ENCODE measurements at regions not wholly inside any gene's neighbourhood (a gene's known extent, or its start where the extent isn't known, plus 50 kb on each side); places are given as distances from the start of the nearest gene placed in this dataset.

DNA sequence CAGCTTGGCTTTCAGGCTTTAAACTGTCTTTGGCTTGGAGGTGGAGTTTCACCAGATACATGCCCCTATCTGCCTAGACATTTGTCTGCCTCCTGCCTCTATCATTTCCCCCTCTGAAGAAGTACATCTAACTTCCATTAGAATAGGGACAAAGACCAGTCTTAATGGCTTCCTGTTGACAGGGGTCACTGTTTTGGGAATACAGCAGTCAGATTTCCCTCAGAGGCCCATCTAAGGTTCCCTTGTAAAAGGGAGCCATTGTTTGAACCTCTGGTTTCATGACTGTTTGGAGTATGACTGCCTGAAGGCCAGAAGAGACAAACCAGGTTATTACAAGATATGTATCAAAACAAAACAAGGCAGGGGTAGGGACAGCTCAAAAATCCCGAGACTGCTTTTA lies 665.7 kb upstream of the GJE1 start:
- TF ChIP-seq, protein P1, sequence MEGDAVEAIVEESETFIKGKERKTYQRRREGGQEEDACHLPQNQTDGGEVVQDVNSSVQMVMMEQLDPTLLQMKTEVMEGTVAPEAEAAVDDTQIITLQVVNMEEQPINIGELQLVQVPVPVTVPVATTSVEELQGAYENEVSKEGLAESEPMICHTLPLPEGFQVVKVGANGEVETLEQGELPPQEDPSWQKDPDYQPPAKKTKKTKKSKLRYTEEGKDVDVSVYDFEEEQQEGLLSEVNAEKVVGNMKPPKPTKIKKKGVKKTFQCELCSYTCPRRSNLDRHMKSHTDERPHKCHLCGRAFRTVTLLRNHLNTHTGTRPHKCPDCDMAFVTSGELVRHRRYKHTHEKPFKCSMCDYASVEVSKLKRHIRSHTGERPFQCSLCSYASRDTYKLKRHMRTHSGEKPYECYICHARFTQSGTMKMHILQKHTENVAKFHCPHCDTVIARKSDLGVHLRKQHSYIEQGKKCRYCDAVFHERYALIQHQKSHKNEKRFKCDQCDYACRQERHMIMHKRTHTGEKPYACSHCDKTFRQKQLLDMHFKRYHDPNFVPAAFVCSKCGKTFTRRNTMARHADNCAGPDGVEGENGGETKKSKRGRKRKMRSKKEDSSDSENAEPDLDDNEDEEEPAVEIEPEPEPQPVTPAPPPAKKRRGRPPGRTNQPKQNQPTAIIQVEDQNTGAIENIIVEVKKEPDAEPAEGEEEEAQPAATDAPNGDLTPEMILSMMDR (IDR thresholded peaks at IDR 0.05; ENCODE audit: insufficient read depth, low read depth, low read length) = no peak
- TF ChIP-seq EZH2 (IDR thresholded peaks at IDR 0.05; ENCODE audit: insufficient read depth, low read length) = no peak
